HG03060 (cell line): ENCODE measurements at regions not wholly inside any gene's neighbourhood (a gene's known extent, or its start where the extent isn't known, plus 50 kb on each side); places are given as distances from the start of the nearest gene placed in this dataset.

Experiments
- ATAC-seq: cut with Tn5 transposase; IDR thresholded peaks from one replicate; pipeline ENCODE4 v1.9.1; 2021; ENCODE audit warnings: low read depth, moderate number of reproducible peaks; ENCODE audit not compliant: unreplicated experiment

GRCh38 chr6:84469144-84469543, 241.7 kb upstream of the CEP162 start:
- no peak for ATAC-seq

- no peak for ATAC-seq
These were observed 239.9 kb upstream of the CEP162 start for GRCh38 chr6:84467296-84467695.

GRCh38 chr6:84466511-84466910, 239.1 kb upstream of the CEP162 start:
- ATAC-seq: no peak

- ATAC-seq: no peak
These were observed 237.0 kb upstream of the CEP162 start for GRCh38 chr6:84464471-84464870.

DNA sequence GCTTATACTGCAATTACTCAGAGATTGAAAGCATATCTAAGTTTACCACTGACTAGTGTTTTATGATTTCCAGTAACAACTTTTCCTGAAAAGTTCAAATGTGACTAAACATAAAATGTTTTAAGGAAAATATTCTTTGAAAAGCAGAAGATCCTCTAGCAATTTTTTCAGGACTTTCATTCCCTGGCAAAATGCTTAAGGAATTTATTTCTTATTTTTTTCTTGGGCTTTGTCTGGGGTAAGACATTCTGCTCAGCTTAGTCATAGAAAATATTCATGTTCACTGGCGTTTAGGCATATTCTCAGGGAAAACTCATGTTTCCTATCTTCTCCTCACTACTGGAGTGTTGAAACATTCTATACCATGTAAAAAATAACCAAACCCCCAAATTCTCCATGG, 235.3 kb upstream of the CEP162 start:
- ATAC-seq: no peak

GRCh38 chr6:84461461-84461860, 234.0 kb upstream of the CEP162 start:
- ATAC-seq: no peak

- no peak for ATAC-seq
These were observed 233.0 kb upstream of the CEP162 start for GRCh38 chr6:84460491-84460890.

DNA sequence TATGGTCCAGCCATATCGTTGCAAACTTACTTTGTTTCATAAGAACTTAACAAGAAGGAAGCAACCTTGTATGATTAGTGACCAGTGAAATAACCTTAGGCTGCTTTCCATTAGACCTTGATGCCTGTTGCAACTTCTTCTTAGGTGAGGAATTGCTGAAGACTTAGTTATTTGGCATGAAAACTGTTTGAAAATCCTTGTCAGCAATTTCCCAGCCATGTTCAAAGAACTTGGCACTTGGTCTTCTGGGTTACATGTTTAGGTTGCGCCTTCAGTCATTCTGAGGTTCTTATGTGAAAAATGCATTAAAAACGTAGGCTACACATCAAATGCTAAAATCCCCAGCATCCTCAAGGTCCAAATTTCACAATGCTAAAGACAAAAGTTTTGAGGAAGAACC, 232.0 kb upstream of the CEP162 start:
- no peak for ATAC-seq

- no peak for ATAC-seq
These were observed 230.8 kb upstream of the CEP162 start for GRCh38 chr6:84458271-84458670.

DNA sequence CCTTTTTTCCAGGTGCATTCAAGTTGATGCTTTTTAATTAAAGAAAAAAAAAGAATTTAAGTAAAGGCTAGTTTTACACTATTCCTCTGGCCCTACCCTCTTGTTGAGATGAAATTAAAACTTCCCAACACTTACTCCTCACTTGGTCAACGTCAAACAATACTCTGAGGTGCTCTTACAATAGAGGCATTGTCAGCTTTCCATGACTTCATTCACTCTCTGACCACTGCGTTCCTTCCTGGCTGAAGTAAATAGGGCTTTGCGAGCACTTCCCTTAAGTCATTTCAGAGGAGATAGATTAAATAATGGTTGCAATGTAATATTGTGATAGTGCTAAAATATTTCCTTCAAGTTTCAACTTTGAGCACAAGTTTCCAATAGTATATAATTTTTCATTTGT, 229.8 kb upstream of the CEP162 start:
- ATAC-seq: no peak

GRCh38 chr6:84456803-84457202, 229.4 kb upstream of the CEP162 start:
- no peak for ATAC-seq

- ATAC-seq: no peak
These were observed 228.1 kb upstream of the CEP162 start for GRCh38 chr6:84455511-84456029.

GRCh38 chr6:84453499-84453898, 226.1 kb upstream of the CEP162 start:
- no peak for ATAC-seq

- ATAC-seq: no peak
These were observed 222.6 kb upstream of the CEP162 start for GRCh38 chr6:84450018-84450417.

DNA sequence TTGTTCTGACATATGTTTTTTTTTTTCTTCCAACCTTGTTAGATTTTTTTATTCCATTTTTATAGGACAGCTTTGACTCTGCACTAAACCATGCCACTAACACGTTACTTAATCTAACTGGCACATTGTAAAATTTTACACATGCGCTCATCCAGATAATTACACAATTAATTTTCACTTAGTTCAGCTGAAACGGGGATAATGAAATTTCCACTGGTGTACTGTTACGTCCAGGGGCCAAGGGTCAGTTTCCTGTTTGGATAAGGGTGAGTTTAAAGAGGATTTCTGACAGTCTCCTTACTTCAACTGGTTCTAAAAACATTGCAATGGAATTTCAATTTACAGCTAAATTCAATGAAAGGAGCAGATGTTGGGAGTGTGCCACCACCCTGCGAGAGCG, 221.8 kb upstream of the CEP162 start:
- ATAC-seq: no peak

DNA sequence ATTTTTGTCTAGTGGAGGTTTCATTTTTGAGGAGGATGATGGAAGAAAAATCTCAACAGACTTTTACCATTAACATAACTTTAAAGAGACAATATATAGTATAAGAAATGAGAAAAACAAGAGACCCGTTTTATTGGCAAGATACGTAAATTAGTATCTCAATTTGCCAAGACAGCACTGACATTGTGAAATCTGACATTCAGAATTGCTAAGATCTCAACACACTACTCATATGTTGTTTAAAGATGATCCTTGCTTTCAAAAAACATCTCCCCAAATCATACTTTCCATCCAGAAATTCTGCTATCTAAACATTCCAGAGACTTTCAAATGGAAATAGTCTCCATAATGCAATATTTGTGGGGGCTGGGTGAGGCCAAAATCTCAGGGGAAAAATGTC, 220.9 kb upstream of the CEP162 start:
- ATAC-seq: no peak

- no peak for ATAC-seq
These were observed 220.2 kb upstream of the CEP162 start for GRCh38 chr6:84447651-84448050.

GRCh38 chr6:84445068-84445467, 217.6 kb upstream of the CEP162 start:
- ATAC-seq: no peak

DNA sequence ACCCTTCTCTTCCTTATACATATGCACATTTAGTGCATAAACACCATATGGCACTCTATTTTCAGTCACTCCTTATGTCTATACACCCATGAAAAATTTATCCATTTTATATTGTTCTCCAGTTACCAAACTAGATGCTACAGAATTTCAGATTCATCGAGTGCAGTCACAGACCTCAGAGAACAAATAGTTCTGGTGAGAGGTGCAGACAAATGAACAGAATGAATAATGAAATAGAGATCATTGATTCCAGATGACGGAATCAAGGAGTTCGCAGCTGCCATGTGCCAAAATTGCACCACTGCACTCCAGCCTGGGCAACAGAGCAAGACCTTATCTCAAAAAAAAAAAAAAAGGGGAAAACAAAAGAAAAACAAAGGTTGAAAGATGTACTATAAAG, 214.8 kb upstream of the CEP162 start:
- ATAC-seq: no peak

- no peak for ATAC-seq
These were observed 214.0 kb upstream of the CEP162 start for GRCh38 chr6:84441456-84441855.

DNA sequence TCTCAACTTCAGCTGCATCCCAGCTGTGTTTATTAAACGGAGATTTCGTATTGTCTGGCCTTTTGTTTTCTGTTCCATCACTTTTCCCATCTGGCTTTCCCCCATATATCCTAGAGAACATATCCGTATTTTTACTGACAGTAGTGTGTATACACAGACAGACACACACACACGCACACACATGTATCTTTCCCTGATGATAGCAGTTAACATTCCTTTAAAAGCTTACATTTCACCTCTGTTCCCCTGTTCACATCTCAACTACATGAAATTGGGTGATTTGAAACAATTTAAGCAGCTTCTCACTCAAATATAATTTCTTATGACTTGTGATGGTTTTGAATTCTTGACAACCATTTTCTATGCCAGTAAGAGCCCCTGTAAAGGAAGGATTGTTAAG, 207.1 kb upstream of the CEP162 start:
- ATAC-seq: no peak

GRCh38 chr6:84432619-84433018, 205.2 kb upstream of the CEP162 start:
- ATAC-seq: no peak

DNA sequence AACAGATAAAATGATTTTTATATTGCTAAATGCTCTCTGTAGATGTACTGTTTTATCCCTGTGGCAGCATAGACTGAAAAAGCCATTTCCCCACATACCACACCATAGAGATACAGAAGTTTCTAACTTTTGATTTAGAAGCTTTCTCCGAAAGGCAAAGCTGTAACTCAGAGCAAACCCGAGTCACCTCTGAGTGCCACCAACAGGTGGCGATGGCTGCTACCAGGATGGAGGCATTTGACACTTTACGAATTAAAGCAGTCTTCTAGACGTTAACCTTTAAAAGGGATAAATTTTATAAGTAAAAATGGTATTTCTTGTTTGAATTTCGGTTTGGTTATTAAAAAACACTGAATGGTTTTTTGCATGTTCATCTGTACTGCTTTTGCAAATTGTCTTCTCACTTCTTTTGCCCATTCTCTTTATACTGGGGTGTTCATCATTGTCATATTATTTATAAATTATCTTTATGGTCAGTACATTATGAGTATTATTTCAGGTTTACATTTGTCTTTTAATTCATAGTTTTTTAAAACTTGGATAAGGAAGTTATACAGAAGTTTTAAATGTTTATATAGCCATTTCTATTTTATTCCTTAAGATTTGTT, 201.0 kb upstream of the CEP162 start:
- ATAC-seq: no peak
